Liver (tissue), 3 donors: ENCODE measurements at regions not wholly inside any gene's neighbourhood (a gene's known extent, or its start where the extent isn't known, plus 50 kb on each side); places are given as distances from the start of the nearest gene placed in this dataset.

Source experiments
- ATF3 ChIP-seq: IDR thresholded peaks from 2 replicates; pipeline ENCODE4 v1.6.1; 2016; ENCODE audit warnings: antibody characterized with exemption
- CTCF ChIP-seq: fragments of 150-350 bp; IDR thresholded peaks from 2 replicates; pipeline ENCODE4 v1.5.1; 2017; ENCODE audit warnings: improper control_type of control experiment, low read depth, low read length; ENCODE audit not compliant: missing input control
- EGR1 ChIP-seq, 2 donors: IDR thresholded peaks; 2 replicates each; pipeline ENCODE4 v1.6.1; 2016 to 2018; ENCODE audit warnings: antibody characterized with exemption in 2 of 2, low read depth in 2 of 2
- GABPA ChIP-seq, 2 donors: IDR thresholded peaks in 1 of 2; conservative IDR thresholded peaks in 1 of 2; 2 replicates each; pipeline ENCODE4 v1.6.1; 2016; ENCODE audit warnings: antibody characterized with exemption in 2 of 2, mild to moderate bottlenecking in 1 of 2, moderate library complexity in 1 of 2
- MAX ChIP-seq: IDR thresholded peaks from 2 replicates; pipeline ENCODE4 v1.6.1; 2016; ENCODE audit warnings: antibody characterized with exemption
- NR2F2 ChIP-seq: IDR thresholded peaks from 2 replicates; pipeline ENCODE4 v1.6.1; 2016; ENCODE audit warnings: antibody characterized with exemption
- RAD21 ChIP-seq, 2 donors: IDR thresholded peaks; 2 replicates each; pipeline ENCODE4 v1.6.1; 2016; ENCODE audit warnings: antibody characterized with exemption in 2 of 2, mild to moderate bottlenecking in 2 of 2
- REST ChIP-seq: IDR thresholded peaks from 2 replicates; pipeline ENCODE4 v1.6.1; 2016; ENCODE audit warnings: antibody characterized with exemption, mild to moderate bottlenecking
- RXRA ChIP-seq, 2 donors: IDR thresholded peaks; 2 replicates each; pipeline ENCODE4 v1.6.1; 2017 to 2018; ENCODE audit warnings: antibody characterized with exemption in 2 of 2, mild to moderate bottlenecking in 1 of 2
- SP1 ChIP-seq: IDR thresholded peaks from 2 replicates; pipeline ENCODE4 v1.6.1; 2018; ENCODE audit warnings: antibody characterized with exemption, mild to moderate bottlenecking
- TAF1 ChIP-seq: conservative IDR thresholded peaks from 2 replicates; pipeline ENCODE4 v1.6.1; 2016; ENCODE audit warnings: antibody characterized with exemption, mild to moderate bottlenecking
- YY1 ChIP-seq: IDR thresholded peaks from 2 replicates; pipeline ENCODE4 v1.6.1; 2016; ENCODE audit warnings: antibody characterized with exemption, mild to moderate bottlenecking
- ZBTB33 ChIP-seq: IDR thresholded peaks from 2 replicates; pipeline ENCODE4 v1.6.1; 2016; ENCODE audit warnings: antibody characterized with exemption
- donor health status: healthy.
- donor health status: healthy.

GRCh38 chr3:163946785-163947184 lies 1131.5 kb downstream of the SI start:
- no peak for TF ChIP-seq CTCF
- TF ChIP-seq REST, result no peak
- no peak for TF ChIP-seq TAF1
- TF ChIP-seq NR2F2, result no peak
- no peak for TF ChIP-seq RAD21 (IDR thresholded peaks at IDR 0.05)
- no peak for TF ChIP-seq YY1
- TF ChIP-seq SP1, result no peak
- TF ChIP-seq MAX, result no peak
- no peak for TF ChIP-seq EGR1 (IDR thresholded peaks at IDR 0.05; ENCODE audit: low read depth in 2 of 2)
- TF ChIP-seq GABPA (IDR thresholded peaks at IDR 0.05 in 1 of 2, conservative IDR thresholded peaks at IDR 0.05 in 1 of 2), result no peak
- TF ChIP-seq ZBTB33, result no peak
- TF ChIP-seq ATF3, result no peak
- no peak for TF ChIP-seq RXRA (IDR thresholded peaks at IDR 0.05)
